K562 (cell line): ENCODE measurements at regions not wholly inside any gene's neighbourhood (a gene's known extent, or its start where the extent isn't known, plus 50 kb on each side); places are given as distances from the start of the nearest gene placed in this dataset.

Source experiments
- ATAC-seq: fragments of 200-7000 bp; cut with Tn5 transposase; 3 replicates; pipeline ENCODE4 v1.9.1; 2020; ENCODE audit warnings: moderate library complexity
- BruUV-seq: library from RNA; stranded (reverse); fragments of 400-500 nt; replicated peaks from 2 replicates; lab custom pipeline; 2021; lab: Mats Ljungman, UMichigan
- CTCF ChIA-PET: fragments of 300-600 bp; formaldehyde crosslinking; extraction: SDS; loops from one replicate; lab custom pipeline; 2021; ENCODE audit warnings: low intra/inter-chr PET ratio; lab: Yijun Ruan, JAX
- POLR2A ChIA-PET: fragments of 300-600, 350-650 bp; sonication (Branson Sonifier 250); formaldehyde crosslinking; extraction: SDS; loops from one replicate; lab custom pipeline; 2021; ENCODE audit warnings: antibody characterized with exemption, inconsistent platforms; lab: Yijun Ruan, JAX
- DNase-seq, 4 experiments: peaks; one replicate each; pipeline versions ENCODE4 v3.0.0 to v3.0.0-alpha.2; 2011 to 2018; ENCODE audit warnings: low spot score in 3 of 4, mixed read lengths in 3 of 4; ENCODE audit errors: extremely low read depth in 1 of 4
- FAIRE-seq: peaks from 2 replicates; lab custom pipeline; 2011; peaks lifted over from hg19 to GRCh38; lab: Jason Lieb, UNC
- H2AFZ ChIP-seq: 2 replicates; pipeline ENCODE4 v1.6.0; 2011; ENCODE audit warnings: low read depth, low read length, control low read depth, inconsistent platforms
- H3K27ac ChIP-seq: fragments of 200-600 bp; 3 replicates; pipeline ENCODE4 v1.8.0; 2011; ENCODE audit warnings: low read depth, mild to moderate bottlenecking, control low read depth, inconsistent platforms, low read length, moderate library complexity, mixed read lengths; ENCODE audit errors: extremely low read depth
- H3K27me3 ChIP-seq, 2 experiments: fragments of 300-600 bp in 1 of 2; 2 replicates in 1 of 2; 3 replicates in 1 of 2; pipeline versions ENCODE4 v1.6.0 to v1.8.0; 2011; ENCODE audit warnings: inconsistent platforms in 2 of 2, low read length in 2 of 2, mild to moderate bottlenecking in 1 of 2, mixed read lengths in 1 of 2, moderate library complexity in 1 of 2; ENCODE audit not compliant: control insufficient read depth in 2 of 2, insufficient read depth in 2 of 2
- H3K36me3 ChIP-seq: fragments of 300-600 bp; 3 replicates; pipeline ENCODE4 v1.8.0; 2011; ENCODE audit warnings: mild to moderate bottlenecking, low read length, inconsistent platforms; ENCODE audit not compliant: control insufficient read depth, insufficient read depth
- H3K4me1 ChIP-seq, 2 experiments: fragments of 200-600 bp in 1 of 2; replicated peaks in 1 of 2; 2 replicates in 1 of 2; 3 replicates in 1 of 2; pipeline versions ENCODE4 v1.5.1 to v1.8.0; 2011; ENCODE audit warnings: inconsistent platforms in 2 of 2, low read length in 2 of 2, mild to moderate bottlenecking in 1 of 2, mixed read lengths in 1 of 2, moderate library complexity in 1 of 2; ENCODE audit not compliant: control insufficient read depth in 2 of 2, insufficient read depth in 2 of 2
- H3K4me2 ChIP-seq: 2 replicates; pipeline ENCODE4 v1.6.1; 2011; ENCODE audit warnings: low read length, control low read depth, inconsistent platforms, mixed read lengths; ENCODE audit not compliant: insufficient read depth
- H3K4me3 ChIP-seq: fragments of 200-600 bp; sonication (generic), shearing (Covaris generic); 2 replicates; pipeline ENCODE4 v1.5.1; 2016; ENCODE audit warnings: control low read depth, inconsistent platforms
- H3K79me2 ChIP-seq: fragments of 200-600 bp; 3 replicates; pipeline ENCODE4 v1.8.0; 2011; ENCODE audit warnings: low read length, inconsistent platforms; ENCODE audit not compliant: control insufficient read depth, insufficient read depth
- H3K9ac ChIP-seq, 2 experiments: 2 replicates each; pipeline versions ENCODE4 v1.6.0 to v1.6.1; 2011; ENCODE audit warnings: low read depth in 2 of 2, low read length in 2 of 2, control low read depth in 1 of 2, inconsistent platforms in 1 of 2, mild to moderate bottlenecking in 1 of 2, mixed read lengths in 1 of 2; ENCODE audit not compliant: insufficient read depth in 1 of 2
- H3K9me1 ChIP-seq: one replicate; pipeline ENCODE4 v1.6.0; 2011; ENCODE audit warnings: inconsistent platforms, mild to moderate bottlenecking, low read length, moderate library complexity; ENCODE audit not compliant: control insufficient read depth, insufficient read depth
- H3K9me3 ChIP-seq: replicated peaks from 2 replicates; pipeline ENCODE4 v1.5.1; 2011; ENCODE audit warnings: low read depth, low read length, inconsistent platforms; ENCODE audit not compliant: control insufficient read depth, insufficient read depth
- H4K20me1 ChIP-seq: replicated peaks from 2 replicates; pipeline ENCODE4 v1.6.1; 2011; ENCODE audit warnings: low read length, inconsistent platforms, mixed read lengths; ENCODE audit not compliant: control insufficient read depth, insufficient read depth
- BHLHE40 ChIP-seq: IDR thresholded peaks from 2 replicates; pipeline ENCODE4 v1.6.1; 2011; ENCODE audit warnings: low read length, improper control_type of control experiment
- ELF2 ChIP-seq: fragments of 250-450 bp; sonication (Bioruptor Pico); IDR thresholded peaks from 2 replicates; pipeline ENCODE4 v1.5.0; 2021; ENCODE audit warnings: mild to moderate bottlenecking
- ETS2 ChIP-seq: IDR thresholded peaks from 2 replicates; pipeline ENCODE4 v1.6.1; 2016; ENCODE audit warnings: borderline replicate concordance, missing genetic modification characterization, mild to moderate bottlenecking, moderate library complexity, missing compliant biosample characterization; ENCODE audit not compliant: poor library complexity, severe bottlenecking
- FOXA3 ChIP-seq, 2 experiments: fragments of 450-650 bp in 1 of 2; sonication (generic) in 1 of 2; formaldehyde crosslinking; IDR thresholded peaks in 1 of 2; conservative IDR thresholded peaks in 1 of 2; 2 replicates each; pipeline versions ENCODE4 v1.4.0 to v1.8.0; 2020 to 2022; ENCODE audit warnings: mild to moderate bottlenecking in 2 of 2, missing genetic modification reagents in 1 of 2
- GABPB2 ChIP-seq: fragments of 250-450 bp; sonication (Bioruptor Pico); conservative IDR thresholded peaks from 2 replicates; pipeline ENCODE4 v1.5.1; 2021; ENCODE audit warnings: mild to moderate bottlenecking
- IRF2 ChIP-seq: sonication (generic); formaldehyde crosslinking; IDR thresholded peaks from 2 replicates; pipeline ENCODE4 v1.8.1; 2022; ENCODE audit warnings: mild to moderate bottlenecking, missing genetic modification reagents
- MCM2 ChIP-seq: fragments of 450-650 bp; IDR thresholded peaks from 2 replicates; pipeline ENCODE4 v1.6.1; 2017; ENCODE audit warnings: low read depth, mild to moderate bottlenecking
- PHB2 ChIP-seq: fragments of 450-650 bp; IDR thresholded peaks from 2 replicates; pipeline ENCODE4 v1.6.1; 2017; ENCODE audit warnings: low read depth
- SMAD3 ChIP-seq: fragments of 450-650 bp; formaldehyde crosslinking; conservative IDR thresholded peaks from 2 replicates; pipeline ENCODE4 v1.4.0; 2020; ENCODE audit warnings: mild to moderate bottlenecking
- THRB ChIP-seq: fragments of 450-650 bp; formaldehyde crosslinking; conservative IDR thresholded peaks from 2 replicates; pipeline ENCODE4 v1.4.0; 2022; ENCODE audit warnings: mild to moderate bottlenecking, missing genetic modification characterization
- ZNF121 ChIP-seq: sonication (generic); formaldehyde crosslinking; conservative IDR thresholded peaks from 2 replicates; pipeline ENCODE4 v1.8.0; 2022; ENCODE audit warnings: missing genetic modification reagents
- ZNF140 ChIP-seq: fragments of 250-450 bp; sonication (Bioruptor Pico); IDR thresholded peaks from 2 replicates; pipeline ENCODE4 v1.8.0; 2021; ENCODE audit warnings: moderate library complexity, mild to moderate bottlenecking, inconsistent platforms
- ZNF24 ChIP-seq: fragments of 450-650 bp; IDR thresholded peaks from 2 replicates; pipeline ENCODE4 v1.6.1; 2016
- ZNF75A ChIP-seq: fragments of 450-650 bp; formaldehyde crosslinking; IDR thresholded peaks from 2 replicates; pipeline ENCODE4 v1.4.0; 2020; ENCODE audit warnings: mild to moderate bottlenecking
- WGBS: fragments of 100-300 bp; shearing (Covaris generic); methylation state at CpG from one replicate; pipeline ENCODE4 v1.1.6; 2016; ENCODE audit warnings: low coverage, mixed read lengths; ENCODE audit not compliant: insufficient coverage; ENCODE audit errors: missing lambda C conversion rate; 5-methylcytosine and 5-hydroxymethylcytosine counted together
- in situ Hi-C: fragments of 300-500 bp; cut with MboI; formaldehyde crosslinking; loops from 4 replicates; pipeline ENCODE4 v1.15.0; 2018; ENCODE audit warnings: inconsistent platforms, mixed read lengths
- intact Hi-C: fragments of 100-400 bp; cut with micrococcal nuclease; formaldehyde crosslinking; loops from 2 replicates; pipeline ENCODE4 v1.14.2; 2022

GRCh38 chr4:137626942-137627738 is 94.8 kb upstream of the PCDH18 start:
- no peaks in the 10 kb centered on the region for H3K27me3 ChIP-seq
- CTCF ChIA-PET, result no interaction called here
- no peaks in the 10 kb centered on the region for H3K9me1 ChIP-seq
- H3K4me2 ChIP-seq, result no peak overlapping the region
- H3K9ac ChIP-seq, result no peak overlapping the region
- H3K79me2 ChIP-seq, result no peaks in the 10 kb centered on the region
- in situ Hi-C loops, result no loop called here
- no peaks in the 10 kb centered on the region for H3K4me1 ChIP-seq
- H4K20me1 ChIP-seq, result no peaks in the 10 kb centered on the region
- 0% methylated on average over 4 of the region's 4 CpGs for WGBS
- TF ChIP-seq ETS2 (tag), result no peak
- no peak for TF ChIP-seq SMAD3 (CRISPR knock-in tag)
- TF ChIP-seq IRF2, result no peak
- no peak for TF ChIP-seq ELF2 (CRISPR knock-in tag)
- TF ChIP-seq GABPB2 (CRISPR knock-in tag), result no peak
- no peak for TF ChIP-seq ZNF121 (CRISPR knock-in tag)
- no peak for TF ChIP-seq PHB2
- TF ChIP-seq BHLHE40, result no peak
- no peak for TF ChIP-seq FOXA3 (CRISPR knock-in tag; conservative IDR thresholded peaks at IDR 0.05 in 1 of 2, IDR thresholded peaks at IDR 0.05 in 1 of 2)
- TF ChIP-seq MCM2, result no peak
- no peak for TF ChIP-seq ZNF24
- TF ChIP-seq THRB (CRISPR knock-in tag), result no peak
- no peak for TF ChIP-seq ZNF140 (CRISPR knock-in tag)
- TF ChIP-seq ZNF75A (CRISPR knock-in tag), result no peak
- no peaks in the 10 kb centered on the region for H3K9me3 ChIP-seq
- no peak overlapping the region for H2AFZ ChIP-seq
- BruUV-seq, result no TSS peak
- DNase-seq, result no peak
- no peak overlapping the region for H3K4me3 ChIP-seq
- no peak overlapping the region for H3K27ac ChIP-seq
- intact Hi-C loops, result no loop called here
- no peak for ATAC-seq
- FAIRE-seq, result no peak
- no peaks in the 10 kb centered on the region for H3K36me3 ChIP-seq
- POLR2A ChIA-PET, result no interaction called here
